HG03135 (cell line): ENCODE measurements at regions not wholly inside any gene's neighbourhood (a gene's known extent, or its start where the extent isn't known, plus 50 kb on each side); places are given as distances from the start of the nearest gene placed in this dataset.
"Not testable (repeated sequence)": the region's sequence is repeated elsewhere in the genome, so short reads cannot be mapped to it uniquely, and the experiment has no call there.

ENCODE experiments used
- ATAC-seq: cut with Tn5 transposase; IDR thresholded peaks from one replicate; pipeline ENCODE4 v1.9.1; 2021; ENCODE audit warnings: mild to moderate bottlenecking, moderate library complexity; ENCODE audit not compliant: unreplicated experiment

DNA sequence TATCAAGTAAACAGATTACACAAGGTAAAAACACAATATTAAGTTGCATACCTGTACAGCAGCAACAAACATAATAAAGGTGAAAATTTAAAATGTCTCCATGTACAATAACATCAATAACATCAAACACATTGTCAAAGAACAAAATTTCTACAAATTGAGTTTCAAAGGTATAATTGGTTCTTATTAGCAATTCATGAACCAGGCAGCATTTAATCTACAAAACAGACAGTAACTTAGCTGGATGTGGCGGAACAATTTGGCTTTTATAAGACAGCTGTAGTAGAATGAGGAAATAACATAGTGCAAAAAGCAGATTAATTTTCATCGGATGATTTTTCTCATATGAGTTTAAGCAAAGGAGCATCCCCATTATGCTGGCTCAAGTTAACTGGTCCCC lies 1176.8 kb downstream of the EFNA5 start:
- ATAC-seq = no peak

DNA sequence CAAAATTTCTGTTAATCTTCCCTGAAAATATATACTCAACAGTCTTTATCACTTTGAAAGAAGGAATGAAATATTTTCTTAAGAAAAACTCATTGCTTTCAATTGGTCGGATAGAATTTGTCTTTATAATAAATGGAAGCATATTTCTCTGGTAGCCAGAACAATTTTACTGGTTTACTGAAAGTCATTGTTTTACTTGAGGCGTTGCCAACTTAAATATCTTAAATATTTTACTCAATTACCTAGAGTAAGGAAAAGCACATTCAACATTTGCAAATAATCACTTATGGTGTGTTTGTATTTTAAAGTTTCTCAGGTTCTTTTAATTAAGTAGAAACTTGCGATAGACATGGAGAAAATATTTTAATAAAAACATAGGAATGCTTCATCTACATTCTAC lies 1181.7 kb downstream of the EFNA5 start:
- no peak for ATAC-seq

DNA sequence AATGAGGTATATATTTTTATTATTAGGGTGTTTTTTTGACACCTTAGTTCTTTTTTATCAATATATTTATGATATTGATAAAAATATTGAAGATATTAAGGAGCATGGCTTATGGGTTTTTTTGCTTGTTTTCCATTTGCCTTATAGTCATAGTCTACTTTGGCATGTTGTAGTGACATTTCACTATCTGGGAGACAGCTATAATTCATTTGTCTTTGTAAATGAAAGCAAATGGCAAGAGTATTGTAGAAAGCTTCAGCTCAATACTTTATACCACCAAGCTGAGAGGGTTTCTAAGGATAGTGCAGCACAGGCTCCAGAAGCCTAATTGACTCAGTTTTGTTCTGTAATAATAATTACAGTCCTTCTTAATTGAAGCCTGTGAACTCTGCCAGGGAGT lies 1182.3 kb downstream of the EFNA5 start:
- no peak for ATAC-seq

DNA sequence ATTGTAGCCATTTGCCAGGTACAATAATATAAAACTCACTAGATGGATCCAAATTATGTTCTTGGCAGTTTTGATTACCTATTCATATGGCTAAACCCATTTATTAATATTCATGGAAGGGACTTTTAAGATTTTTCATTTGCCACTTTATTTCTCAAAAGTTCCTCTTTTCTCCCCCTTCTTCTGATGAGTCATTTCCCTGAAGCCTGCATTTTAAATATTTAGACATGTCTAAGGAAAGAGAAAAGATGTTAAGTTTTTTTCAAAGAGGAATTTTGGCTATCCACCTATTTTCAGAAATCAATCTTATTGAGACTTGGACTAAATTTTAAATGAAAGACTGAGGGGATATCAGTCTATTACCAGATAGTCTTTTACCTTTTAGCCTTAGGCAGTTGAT lies 1189.4 kb downstream of the EFNA5 start:
- no peak for ATAC-seq

DNA sequence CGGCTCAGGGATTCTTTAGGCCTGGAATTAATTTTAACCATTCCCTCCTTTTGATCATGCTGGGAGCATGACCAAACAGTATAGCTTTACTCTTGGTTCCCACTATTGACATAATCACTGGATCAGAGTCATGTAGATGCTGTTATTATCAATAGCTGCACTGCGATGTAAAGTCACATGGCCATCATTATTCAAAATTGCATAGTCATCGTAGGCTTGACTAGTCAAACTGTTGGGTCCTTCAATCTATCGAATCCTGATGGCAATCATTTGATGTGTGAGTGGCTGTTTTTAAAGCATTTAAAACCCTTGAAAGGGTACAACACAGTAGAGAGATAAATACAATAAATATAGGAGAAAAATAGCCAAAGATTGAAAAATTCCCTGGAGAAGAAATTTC lies 1194.1 kb downstream of the EFNA5 start:
- ATAC-seq = no peak

DNA sequence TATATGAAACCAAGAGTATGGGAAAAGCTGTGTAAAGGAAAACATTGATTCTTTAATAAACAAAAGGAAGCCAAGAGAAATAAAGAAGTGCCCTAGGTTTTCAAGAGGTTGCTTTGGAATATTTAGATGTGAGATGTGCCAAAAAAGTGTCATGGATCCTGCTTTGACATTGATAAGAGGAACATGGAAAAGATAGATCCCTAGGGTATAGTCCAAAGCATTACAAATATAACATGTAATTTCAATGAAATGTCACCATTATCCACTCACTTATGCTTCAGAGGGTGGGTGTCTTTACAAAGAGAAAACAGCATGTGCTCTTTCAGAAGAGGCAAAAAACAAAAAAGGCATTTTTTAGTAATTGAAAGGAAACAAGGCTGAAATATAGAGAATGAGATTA lies 1196.7 kb downstream of the EFNA5 start:
- no peak for ATAC-seq

DNA sequence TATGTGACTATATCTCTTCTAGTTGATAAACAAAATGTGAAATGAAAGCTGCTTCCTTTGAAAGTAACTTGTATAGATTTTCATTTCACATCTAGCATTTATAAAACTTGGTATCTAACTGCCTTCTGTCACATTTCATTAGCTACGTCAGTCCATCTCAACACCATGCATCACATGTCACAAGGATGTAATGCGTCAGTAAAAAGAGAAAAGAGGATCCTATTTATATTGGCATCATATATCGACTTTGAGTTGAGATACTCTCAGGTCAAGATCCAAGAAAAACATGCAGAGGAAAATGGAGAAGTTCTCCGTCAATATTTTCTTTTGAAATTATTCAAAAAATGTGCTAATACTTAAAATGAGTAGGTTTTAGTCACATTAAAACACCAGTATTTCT lies 1211.2 kb downstream of the EFNA5 start:
- no peak for ATAC-seq

DNA sequence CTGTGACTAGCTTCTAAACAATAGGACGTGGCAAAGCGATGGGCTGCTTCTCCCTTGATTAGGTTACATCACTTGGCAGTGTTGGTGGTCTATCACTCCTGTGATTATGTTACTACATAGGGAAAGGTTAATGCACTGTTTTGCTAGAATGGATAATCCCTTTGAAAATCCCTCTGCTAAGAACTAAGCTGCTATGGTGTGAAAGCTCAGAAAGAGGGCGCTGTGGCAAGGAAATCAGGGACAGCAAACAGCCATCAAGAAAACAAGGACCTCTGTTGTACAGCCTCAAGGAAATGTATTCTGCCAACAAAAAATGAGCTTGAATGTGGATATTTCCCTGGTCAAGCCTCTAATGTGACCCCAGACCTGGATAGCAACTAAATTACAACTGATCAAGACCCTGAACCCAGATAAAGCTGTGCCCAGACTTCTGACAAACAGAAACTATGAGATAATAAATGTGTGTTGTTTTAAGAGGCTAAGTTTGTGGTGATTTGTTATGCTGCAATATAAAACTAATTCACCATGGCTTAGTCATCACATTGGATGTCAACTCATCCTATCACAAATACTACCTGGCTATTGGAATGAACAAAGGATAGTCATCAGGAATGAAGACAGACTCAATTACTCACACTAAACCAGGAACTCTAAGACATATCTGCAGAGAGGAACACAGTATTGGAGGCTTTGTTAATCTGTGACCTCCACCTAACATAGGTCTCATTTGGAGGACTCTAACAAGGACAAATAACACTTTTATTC lies 1215.9 kb downstream of the EFNA5 start:
- ATAC-seq = no peak

DNA sequence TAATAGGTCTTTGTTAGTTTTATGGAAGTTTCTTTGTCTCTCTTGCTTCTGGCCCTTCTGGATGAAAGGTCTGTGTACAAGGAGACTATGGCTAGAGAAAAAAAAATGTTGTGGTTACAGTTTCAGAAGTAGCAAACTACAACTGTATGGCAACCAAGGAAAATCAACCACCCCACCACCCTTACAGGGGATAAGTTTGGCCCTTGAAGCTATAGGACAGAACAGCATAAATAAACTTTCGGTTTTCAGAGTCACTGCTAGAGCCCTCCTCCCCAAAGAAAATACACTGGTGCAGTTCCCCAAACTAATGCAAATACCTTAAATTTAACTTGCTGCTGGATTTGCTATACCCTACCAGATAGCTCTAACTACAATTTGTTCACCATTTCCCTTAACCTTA lies 1216.7 kb downstream of the EFNA5 start:
- ATAC-seq = no peak

DNA sequence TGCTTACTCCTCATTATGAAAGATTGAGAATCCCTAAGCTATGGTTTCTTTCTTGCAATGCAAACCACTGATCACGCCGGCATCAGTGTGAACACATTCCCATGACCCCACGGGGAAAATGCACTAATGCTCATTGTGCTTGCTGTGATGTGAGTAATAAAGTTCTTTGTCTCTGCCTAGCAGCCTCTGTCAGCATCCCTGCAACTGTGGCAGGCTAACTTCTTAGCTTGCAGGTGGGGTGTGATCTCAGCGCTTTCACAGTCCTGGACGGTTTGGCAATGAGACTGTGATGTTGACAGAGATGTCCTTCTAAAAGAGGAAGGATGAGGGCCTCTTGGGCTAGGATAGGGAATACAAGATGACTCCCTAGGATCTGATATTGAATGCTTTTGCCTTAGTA lies 1218.7 kb downstream of the EFNA5 start:
- no peak for ATAC-seq

DNA sequence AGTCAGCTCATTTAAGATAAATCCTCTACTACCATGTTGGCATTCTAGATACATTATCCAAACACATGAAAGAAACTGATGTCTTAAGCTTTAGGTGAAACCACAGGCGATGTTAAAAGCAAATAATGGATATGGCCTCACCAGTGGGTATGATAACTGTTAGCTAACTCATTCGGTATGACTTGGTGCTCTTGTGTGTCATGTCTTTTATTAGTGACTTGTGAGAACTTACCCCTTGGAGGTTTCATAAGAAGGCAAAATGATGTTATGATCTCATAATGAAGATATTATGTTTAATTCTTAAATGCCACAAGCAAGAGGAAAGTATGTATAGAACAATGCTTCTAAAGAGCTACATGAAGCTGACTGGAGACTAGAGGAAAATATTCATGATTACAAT lies 1227.0 kb downstream of the EFNA5 start:
- ATAC-seq = no peak

DNA sequence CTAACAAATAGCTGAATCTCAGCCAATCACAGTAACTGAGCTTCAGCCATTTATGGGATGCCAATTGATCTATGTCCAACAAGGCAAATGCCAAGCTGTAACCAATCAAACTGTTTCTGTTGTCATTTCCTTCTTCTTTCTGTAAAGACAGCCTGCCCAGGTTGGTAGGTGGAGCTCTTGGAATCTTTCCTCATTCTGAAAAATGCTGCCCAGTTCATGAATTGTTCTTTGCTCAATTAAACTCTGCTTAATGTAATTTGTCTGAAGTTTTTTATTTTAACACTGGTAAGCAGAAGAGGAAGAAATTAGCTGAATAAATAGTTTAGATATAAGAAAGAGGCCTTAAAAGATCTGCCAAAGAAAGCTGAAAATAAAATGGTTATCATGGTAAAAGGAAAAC lies 1235.6 kb downstream of the EFNA5 start:
- ATAC-seq = no peak

DNA sequence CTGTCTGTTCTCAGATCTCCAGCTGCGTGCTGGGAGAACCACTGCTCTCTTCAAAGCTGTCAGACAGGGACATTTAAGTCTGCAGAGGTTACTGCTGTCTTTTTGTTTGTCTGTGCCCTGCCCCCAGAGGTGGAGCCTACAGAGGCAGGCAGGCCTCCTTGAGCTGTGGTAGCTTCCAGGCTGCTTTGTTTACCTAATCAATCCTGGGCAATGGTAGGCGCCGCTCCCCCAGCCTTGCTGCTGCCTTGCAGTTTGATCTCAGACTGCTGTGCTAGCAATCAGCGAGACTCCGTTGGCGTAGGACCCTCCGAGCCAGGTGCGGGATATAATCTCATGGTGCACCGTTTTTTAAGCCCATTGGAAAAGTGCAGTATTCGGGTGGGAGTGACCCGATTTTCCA lies 1240.0 kb downstream of the EFNA5 start:
- not testable (repeated sequence) for ATAC-seq

DNA sequence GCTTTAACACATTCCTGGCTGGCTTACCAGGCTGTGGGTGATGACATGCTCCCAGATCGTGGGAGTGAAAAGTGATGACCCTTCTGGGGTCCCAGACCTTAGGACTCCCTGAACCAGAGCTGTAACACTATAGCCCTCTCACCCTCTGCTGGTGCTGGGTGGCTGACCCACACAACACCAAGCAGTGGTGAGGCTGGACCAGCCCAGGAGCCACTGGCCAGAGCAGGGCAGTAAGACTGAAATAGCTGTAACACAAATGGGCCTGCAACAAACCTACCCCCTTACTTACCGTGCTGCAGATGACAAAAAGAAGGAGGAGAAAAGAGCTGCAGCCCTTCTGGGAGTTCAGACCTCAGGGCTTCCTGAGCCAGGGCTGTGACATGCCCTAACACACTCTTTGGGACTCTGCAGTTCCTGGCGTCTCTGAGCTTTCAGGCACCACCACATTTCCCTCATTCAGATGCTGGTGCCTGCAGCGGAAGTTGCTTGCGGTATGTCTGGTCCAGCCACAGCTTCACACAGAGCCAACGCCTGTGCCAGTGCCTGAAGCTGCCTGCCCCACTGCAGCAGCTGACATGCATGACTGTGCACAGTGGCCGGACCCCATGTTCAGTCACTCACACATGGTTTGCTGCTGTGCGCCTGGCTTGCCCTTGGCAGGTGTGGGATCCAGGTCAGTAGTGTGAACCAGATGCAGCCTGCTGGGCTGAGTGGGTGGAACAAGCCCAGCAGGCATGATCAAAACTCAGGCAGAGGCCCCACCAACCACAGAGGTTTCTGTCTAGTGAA lies 1247.4 kb downstream of the EFNA5 start:
- ATAC-seq = no peak

DNA sequence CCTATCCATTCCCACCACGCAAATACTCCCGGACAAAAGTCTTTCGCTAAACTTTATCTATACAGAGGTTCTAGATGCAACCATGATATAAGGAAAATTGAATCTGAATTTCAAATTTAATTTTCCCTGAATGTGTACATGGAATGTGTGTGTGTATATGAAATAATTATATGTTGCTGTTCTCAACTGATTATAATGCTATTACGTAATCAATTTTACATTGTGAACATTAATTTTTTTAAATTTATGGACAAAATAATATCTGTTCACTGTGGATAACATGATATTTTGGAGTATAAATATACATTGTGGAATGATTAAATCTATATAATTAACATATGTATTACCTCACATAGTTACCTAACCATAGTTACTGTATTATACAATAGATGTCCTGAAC lies 1250.6 kb downstream of the EFNA5 start:
- ATAC-seq = no peak

DNA sequence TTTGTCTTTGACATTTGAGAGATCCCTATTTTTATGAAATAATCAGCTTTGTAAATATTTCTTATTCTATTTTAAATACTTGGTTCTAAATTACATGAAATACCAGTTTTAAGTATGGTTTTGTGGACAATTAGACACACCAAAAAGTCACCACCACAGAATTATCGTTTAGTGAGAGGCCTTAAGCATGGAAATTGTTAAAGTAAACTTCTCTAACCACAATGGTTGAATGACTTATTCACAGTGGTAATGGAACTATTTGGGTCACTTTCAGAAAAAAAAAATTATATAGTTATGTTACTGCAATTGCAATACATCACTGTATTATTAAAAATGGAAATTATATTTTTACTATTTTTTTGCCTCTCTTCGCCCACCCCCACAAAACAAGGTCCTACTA lies 1252.5 kb downstream of the EFNA5 start:
- ATAC-seq = no peak

DNA sequence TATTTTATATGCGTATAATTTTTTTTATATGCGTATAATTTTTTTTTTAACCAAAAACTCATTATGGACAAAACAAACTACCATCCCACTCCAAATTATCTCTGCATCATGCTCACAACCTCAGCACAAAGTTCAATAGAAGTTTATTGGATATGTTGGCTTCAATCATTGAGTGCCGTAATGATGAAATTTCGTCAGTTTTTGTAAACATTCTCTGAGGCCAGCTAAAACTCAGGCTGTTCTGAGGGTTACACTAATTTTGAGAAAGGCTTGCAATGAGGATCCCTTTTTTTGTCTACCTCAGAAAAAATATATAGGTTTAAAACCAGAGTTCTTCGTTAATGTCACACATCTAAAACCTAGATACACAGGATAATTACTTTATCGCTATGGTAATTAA lies 1253.2 kb downstream of the EFNA5 start:
- no peak for ATAC-seq

DNA sequence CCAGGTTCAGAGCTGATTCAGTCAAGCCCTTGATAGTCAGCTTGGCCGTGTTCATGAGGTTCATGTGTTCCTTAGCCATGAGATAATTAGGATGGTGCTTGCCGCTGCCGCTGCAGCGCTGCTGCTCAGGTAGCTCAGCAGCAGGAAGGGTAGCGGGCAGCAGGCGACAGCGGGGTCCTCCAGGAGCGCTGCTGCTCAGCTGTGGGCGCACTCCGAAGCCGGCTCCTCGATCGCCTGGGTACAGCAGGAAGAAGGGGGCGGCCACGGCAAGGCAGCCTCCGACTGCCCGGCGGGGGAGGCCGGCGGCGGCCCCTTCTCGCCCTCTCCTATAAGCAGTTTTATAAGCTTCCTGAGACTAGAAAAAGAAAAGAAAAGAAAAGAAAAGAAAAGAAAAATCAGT lies 1253.6 kb downstream of the EFNA5 start:
- no peak for ATAC-seq

DNA sequence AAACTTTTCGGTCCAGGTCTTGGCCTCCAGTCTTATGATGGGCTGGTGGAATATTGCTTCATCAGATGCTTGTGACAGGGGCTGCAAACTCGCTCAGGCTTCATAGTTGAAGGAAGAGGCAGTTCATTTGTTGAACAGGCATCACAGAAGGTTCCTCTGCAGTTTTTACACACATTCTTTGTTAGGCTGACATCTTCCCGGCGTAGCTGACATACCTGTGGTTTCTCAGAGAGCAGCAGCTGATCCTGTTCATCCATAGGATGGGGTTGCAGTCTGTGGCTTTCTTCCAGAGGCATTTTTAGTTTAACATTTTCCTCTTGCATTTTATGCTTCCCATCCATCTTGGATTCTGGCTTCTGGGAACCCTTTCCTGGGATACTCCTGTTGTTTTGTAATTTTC lies 1255.2 kb downstream of the EFNA5 start:
- ATAC-seq = no peak

DNA sequence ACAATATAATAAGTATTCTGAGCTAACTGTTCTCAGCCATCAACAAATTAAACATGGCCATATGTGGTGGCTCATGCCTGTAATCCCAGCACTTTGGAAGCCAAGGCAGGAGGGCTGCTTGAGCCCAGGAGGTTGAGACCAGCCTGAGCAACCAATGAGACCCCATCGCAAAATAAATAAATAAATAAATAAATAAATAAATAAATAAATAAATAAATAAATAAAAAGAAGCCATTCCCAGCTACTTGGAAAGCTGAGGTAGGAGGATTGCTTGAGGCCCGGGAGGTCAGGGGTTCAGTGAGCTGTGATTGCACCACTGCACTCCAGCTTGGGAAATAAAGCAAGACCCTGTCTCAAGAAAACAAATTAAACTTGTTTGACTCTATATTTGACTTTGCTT lies 1256.4 kb downstream of the EFNA5 start:
- ATAC-seq = no peak

DNA sequence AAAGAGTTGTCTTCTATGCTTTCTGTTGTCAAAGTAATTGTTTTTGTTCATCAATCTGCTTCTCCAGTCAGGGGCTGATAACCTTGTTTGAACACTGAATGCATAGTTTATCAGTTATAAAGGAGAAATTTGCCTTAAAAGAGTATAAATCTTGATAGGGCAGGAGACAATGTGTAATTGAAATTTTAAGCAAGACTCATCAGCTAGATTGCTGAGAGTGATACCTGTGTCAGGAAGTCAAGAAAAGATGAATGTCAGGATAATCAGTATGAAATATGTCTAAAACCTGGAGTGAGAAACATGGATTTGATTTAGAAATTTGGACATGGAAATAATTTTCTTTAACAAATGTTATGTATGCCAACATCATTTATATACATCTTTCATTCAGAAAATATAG lies 1258.1 kb downstream of the EFNA5 start:
- ATAC-seq = no peak

DNA sequence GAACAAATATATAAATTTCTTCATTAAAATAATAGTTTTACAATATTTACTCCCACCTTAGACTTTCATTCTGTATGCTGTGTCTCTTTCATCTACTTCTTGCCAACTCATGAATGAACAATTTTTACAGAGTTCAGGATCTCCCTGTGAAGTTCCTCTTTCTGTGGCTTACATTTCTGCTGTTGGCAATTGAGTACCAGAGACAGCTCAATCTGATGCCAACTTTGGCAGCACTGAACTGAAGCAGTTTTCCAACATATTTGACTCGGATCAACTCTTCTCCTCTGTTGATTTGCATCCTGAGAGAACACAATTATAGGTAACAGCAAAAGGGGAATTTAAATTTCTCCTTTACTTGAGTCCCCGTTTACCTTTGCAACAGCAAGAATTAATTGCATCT lies 1262.2 kb downstream of the EFNA5 start:
- ATAC-seq = no peak

DNA sequence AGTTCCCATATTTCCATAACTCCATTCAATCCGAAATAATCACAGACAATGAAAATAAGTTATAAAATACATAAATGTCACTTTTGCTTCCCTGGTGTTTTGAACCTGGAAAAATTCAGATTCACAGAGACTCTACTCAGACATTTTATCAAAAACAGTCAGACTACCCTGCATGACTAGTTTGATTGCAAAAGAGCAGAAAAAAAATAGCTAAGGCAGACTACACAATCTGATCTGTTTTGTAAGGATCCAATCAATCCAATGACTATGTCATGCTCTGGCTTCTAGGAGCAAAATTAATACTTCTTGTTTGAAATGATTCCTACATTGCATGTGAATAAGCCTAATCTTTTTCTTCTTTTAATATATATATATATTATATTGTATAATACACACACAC lies 1262.6 kb downstream of the EFNA5 start:
- ATAC-seq = no peak
